ENCODE measurements at regions not wholly inside any gene's neighbourhood (a gene's known extent, or its start where the extent isn't known, plus 50 kb on each side); places are given as distances from the start of the nearest gene placed in this dataset.

DNA sequence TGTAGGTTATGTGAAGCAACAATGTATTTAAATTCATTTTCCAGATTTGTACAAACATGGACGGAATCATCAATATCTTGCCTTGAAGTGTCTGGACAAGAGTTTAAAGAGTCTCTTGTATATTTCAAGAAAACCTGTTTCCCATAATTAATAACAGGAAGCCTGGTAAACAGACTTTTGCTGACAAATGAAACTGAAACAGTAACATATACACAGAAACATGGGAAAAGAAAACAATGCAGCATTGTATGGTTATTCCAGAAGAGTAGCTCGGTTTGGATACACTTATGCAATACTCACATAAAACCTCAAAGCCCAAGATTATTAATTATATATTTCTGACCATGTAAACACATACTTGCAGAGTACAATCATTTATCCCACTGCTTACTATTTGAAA is 265.5 kb downstream of the PTPRC start:
- DNase-seq (ENCODE audit: low spot score), result no peak

DNA sequence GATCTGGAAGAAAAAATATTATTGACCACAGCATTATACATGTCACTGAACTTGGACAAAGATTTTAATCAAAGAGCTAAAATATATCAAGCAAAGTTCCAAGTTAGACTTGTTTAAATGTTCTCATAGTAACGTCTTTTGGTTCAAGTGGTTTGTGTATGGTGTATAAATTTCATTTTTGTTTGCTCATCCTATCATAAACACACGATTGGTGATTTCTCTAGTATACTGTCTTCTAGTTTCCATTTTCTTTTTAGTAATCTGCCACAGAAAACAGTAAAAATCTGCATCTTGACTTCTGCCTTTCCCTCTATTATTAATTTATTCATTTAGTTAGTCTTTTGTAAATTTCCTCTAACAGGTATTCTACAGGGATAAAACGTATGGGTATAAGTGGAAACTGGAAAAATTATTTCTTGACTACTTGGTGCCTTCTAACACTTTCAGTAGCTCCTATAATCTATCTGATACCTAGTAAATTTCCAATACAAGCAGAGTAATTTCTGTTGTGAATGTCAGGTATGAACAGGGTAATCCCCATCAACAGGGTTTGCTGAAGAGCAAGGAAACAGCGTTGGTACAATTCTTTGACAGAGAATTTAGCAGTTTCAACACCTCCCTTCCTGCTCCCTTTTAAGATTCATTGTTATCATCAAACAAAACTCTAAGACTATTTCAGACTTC is 268.0 kb downstream of the PTPRC start:
- DNase-seq (ENCODE audit: low spot score), result no peak

DNA sequence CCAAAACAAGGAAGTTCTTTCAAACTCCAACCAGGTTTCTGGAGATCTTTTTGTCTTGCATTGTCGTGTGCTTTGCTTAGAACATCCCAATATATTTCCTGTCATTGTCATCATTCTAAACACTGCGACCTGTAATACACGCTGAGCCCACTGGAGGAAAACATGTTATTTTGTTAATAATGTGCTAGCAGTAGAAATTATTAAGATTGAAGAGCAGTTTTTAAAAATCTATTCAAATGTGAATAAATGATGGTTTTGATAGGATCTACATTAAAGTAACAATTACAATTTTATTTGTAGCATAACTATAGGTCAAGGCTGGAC is 268.5 kb downstream of the PTPRC start:
- no peak for DNase-seq (ENCODE audit: low spot score)

DNA sequence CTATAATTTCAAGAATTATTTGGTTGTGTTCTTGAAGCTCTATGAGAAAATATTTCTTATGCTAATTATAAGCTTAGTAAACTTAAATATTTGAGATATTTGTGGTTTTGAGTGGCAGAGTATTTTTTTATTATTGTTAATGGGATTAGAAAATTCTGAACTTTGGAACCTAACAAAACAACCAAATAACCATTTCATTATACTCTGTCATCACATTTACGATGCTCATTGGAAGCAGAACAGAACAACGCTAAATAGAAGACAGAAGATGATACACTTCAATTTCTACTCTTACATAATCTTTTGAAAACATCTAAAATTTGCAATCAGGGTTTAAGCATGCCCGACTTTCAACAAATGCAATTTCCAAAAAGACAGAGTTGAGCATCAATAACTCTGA is 270.2 kb downstream of the PTPRC start:
- DNase-seq (ENCODE audit: low spot score), result no peak

DNA sequence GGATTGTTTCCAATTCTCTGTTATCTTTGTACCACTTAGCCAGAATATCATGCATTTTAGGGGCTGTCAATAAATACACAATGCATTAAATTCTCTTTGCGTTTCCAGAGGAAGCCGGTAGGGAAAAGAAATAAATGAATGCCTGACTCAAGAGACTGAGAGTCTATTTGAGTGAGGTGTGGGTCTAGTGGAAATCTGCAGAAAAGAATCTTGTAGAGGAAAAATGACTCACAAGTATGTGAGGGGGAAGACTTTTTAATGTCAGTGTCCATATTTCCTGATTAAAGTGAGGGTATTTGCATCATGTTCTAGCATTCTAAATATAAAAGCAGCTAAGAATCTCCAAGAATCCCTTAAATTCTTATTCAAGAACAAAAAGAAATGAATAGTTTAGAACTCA is 271.1 kb downstream of the PTPRC start:
- DNase-seq (ENCODE audit: low spot score), result no peak

DNA sequence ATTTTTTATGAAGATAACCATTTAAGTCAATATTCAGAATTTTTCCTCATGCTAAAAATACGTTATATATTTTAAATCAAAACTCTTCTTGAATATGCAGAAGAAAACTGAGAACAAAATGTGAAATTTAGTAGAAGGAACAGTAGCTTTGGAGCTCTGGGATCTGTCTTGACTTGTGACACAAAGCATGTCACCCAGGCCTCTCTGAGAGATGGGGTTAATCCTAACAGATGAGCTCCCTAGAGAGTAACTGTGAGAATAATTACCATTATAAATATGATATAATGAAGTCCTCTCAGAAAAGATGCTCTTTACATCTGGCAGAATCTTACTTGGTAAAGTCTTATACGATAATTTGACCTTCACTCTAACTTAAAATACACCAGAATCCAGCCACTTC is 272.0 kb downstream of the PTPRC start:
- DNase-seq (ENCODE audit: low spot score), result no peak

DNA sequence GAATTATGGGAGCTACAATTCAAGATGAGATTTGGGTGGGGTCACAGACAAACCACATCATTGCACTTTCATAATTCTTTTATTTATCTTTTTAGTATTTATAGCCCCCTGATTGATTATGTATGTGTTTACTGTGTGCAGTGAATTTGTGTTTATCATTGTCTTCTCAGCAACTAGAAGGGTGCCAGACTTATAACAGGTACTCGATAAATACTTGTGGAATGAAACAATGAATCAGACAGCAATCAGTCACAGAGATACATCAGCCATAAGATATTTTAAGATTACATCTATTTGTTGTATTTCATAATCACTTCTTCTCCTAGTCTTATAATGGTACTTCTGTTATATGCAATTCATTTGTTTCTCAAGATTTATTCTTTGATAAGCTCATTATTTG is 273.2 kb downstream of the PTPRC start:
- no peak for DNase-seq (ENCODE audit: low spot score)

DNA sequence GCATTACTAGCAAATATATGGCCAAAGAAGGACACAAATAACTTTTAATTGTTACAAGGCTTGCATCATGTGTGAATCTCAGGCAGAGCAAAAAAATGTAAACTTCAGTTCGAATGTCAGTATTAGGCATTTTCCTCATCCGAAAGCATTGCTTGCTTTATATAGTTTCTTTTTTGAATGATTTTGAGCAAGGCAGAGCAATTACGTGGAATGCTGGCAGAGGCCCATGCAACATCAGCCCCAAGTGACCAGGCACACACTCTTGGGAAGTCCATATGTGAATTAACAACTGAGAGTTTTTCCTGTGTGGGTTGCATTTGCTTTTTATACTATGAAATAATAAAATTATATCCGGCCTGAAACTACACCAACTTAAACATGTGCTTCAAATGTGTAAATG is 274.8 kb downstream of the PTPRC start:
- no peak for DNase-seq (ENCODE audit: low spot score)

DNA sequence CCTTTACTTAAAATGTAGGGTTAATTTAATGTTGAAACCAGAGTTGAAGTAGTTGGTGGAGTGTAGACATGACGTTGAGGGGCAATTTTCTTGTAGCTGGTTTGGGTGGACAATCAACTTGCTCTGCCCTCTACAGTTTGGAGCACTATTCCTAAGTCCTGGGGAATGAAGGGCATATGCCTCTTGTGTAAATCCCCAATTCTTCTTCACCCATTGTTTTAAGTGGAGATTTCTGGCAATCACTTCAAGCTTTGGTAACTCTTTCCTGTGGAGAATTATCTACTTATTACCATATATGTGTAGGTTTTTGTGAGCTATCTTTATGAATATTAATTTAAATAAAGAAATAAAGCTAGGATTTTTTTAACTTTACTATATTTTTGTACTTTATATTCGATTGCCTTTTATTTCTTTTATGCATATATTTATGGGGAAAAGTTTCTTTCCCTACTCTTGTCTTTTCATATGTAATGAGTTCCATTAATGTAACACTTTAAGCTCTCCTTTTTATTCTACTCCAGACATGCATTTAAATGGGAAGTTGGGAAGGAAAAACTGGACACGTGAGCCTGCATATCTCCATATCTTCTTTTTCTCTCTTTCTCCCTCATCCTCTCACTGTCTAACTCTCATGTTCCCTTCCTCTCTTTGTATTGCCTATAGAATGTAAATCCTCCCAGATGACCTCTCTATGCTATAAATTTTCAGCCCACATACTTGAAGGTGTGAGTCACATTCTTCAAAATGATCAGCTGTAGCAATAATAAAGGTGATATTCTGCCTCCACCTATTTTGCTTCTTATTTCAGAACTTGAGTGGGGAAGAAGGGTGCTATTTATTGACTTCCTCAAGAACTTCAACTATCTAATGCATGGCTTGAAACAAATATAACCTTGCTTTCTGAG is 276.7 kb downstream of the PTPRC start:
- DNase-seq (ENCODE audit: low spot score), result no peak

DNA sequence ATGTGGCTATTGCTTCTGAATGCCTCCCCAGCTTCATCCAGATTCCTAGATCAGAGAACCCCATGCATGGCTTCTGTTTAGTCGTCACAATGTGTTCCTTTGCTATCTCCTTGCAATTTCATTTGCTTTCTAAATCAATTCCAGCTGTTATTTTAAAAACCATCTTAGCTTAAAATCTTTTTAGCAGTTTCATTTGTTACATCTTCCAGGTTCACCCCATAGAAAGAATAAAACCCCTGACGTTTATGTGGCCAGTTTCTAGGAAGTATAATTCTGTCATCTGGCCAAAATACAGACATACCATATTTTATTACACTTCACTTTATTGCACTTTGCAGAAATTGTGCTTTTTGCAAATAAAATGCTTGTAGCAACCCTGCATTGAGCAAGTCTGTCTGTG is 278.4 kb downstream of the PTPRC start:
- DNase-seq (ENCODE audit: low spot score), result no peak

DNA sequence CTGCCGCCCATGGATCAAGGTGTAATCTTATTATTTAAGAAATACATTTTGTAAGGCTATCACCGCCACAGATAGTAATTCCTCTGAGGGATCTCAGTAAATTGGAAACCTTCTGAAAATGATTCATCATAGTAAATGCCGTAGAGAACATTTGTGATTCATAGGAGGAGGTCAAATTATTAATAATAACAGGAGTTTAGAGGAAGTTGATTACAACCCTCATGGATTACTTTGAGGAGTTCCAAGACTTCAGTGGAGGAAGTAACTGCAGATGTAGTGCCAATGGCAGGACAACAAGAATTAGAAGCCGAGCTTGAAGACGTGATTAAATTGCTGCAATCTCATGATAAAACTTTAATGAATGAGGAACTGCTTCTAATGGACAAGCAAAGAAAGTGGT is 280.1 kb downstream of the PTPRC start:
- DNase-seq (ENCODE audit: low spot score), result no peak

DNA sequence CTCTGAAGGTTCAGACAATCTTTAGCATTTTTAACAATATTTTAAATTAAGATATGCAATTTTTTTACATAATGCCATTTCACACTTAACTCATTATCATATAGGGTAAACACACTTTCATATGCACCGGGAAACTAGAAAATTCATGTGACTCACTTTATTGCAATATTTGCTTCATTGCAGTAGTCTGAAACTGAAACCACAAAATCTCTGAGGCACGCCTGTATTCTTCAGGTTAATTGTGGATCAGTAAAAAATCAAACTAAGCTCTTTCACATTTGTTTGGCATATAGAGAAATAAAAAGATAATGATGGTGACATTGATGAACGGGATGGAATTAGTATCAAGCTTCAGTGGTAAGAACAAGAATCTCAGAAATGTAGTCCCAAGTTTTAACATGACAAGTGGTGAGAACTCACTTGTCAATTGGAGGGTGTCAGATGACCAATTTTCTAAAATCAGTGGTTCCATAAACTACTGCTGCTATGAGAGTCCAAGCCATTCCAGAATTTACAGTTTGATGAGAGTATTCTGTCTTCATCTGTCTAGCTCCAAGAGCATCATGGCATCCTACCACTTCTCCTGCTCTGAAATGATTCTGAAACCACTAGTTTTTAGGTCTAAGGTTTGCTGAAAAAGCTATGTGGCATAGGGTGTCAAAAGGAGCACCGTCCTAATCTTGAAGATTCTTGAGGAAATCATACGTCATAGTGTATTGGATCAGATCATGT is 281.0 kb downstream of the PTPRC start:
- no peak for DNase-seq (ENCODE audit: low spot score)

DNA sequence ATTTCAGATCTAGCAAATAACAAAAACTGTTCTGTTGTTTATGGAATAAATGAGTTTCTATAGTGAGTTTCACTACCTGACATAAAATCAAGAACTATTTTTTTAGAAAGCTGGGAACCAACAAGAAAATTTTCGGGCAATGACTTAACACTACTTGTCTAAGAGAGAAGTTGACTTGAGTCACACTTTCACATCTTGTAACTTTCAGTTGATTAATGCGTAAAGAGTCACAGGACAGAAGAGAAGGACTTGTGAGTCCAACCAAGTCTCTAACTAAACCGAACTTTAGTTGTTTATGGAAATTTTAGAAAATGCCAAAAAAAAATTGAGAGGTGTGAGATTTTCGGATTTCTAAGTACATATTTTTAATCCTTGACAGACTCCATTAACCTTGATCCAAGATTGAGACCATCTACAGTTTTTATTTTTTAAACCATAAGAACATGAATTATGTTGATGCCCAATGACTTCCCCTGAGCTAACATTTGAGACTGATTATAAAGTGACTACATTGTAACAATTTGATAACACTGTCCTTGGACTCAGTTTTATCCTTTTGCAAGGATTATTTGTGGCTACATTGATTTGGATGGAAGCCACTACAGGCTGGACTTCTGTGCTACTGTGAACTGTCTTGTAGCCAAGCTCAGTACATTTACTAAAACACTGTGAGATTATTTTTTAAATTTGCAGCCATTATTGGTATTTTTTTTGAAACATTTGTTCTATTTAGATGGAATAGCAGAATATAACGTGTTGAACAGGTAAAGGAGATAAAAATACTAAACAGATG is 284.0 kb downstream of the PTPRC start:
- no peak for DNase-seq (ENCODE audit: low spot score)

DNA sequence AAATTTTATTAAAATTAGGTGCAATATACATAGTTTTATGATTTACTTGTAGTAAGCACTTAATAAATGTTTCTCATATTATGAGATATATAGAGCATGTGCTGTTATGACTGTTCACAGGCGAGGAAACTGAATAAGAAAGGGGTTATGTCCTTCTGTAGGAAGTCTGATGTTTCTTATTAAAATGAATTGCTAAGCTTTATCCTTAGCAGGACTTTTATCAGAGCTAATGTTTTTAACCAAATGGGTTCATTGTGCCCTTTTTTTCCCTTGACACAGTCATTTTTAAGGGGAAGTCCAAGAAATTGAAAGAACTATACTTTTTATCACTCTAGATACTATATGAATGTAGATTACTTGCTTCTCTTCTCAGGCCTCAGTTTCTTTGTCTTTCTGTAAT is 285.2 kb downstream of the PTPRC start:
- DNase-seq (ENCODE audit: low spot score), result no peak

DNA sequence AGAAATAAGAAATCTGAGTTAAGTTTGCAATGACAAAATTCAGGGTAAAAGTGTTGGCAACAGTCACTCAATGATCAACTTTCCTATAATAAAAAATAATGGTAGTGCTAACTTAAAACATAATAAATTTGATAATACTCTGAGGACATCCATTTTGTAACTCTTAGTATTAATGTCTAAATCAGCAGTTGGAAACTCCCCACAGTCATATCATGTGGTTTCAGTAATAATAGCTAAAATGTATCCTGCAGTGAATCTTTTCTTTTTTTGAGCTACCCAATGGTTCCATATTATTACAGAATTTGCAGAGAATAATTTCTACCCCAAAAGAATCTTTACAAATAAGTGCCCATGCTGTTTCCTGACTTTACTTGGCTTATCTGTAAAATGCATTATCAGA is 286.7 kb downstream of the PTPRC start:
- DNase-seq (ENCODE audit: low spot score), result no peak

DNA sequence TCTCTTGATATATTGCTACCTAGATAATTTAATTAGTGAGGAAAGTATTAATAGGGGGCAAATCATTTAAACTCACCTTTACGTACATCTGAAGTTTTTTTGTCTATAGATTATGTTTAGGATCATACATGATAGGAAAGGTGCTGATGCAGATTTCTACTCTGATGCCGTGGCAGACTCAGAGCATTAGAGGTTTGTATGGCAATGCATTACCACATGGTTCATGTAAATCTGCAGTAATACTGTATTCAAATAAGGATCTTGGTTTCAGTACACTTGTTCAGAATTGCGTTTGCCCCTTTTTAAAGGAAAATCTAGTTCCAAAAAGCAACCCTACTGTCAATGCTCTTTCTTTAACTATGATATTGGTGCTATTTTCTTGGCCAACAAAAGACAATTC is 288.3 kb downstream of the PTPRC start:
- DNase-seq (ENCODE audit: low spot score), result no peak

DNA sequence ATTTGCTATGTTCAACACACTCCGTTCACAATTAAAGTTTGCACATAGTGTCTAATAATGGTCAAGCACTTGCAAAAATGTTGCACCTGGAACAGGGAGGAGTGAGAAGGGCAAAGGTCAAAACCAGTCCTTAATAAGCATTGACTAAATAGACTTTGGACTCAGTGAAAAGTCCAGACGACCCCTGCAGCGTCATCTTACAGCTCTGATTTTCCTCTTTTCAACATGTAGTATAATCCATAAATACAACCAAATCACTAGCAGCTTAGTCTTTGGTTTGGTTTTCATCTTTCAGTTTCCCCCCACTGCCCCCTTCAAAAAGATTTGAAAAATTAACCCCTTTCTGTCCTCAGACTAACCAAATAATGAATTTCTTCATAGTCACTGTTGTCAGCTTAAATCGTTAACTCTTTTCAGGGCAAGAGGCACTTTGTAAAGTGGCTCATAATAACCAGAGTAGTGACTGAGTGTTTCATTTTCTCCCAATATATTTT is 290.3 kb downstream of the PTPRC start:
- no peak for DNase-seq (ENCODE audit: low spot score)

DNA sequence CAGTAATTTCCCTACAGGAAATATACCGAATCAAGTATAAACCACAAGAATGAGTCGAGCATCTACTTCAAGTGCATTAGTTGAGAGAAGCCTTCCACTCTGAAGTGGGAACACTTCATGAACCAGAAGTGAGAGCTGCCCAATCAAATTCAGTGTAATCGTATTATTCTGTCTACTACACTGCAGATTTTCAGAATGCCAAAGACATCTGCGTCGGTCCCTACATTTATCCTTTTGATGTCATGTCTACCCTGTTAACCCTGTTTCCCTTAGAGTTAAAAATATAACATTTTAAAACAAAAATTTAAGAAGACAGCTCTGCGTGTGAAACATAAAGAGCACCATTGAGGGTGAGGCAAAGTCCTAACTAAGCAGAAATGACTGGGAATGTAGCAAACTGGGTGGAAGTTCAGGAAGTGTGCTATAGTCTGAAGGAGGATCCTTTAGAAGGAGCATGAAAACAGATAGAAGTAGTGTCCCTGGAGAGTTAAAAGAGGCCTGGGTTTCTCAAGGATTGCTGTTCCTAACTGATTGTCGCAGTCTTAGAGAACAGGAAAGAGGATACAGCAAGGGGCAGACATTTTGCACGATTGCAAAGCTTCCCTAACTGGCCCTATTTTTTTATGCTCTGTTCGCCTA is 291.2 kb downstream of the PTPRC start:
- DNase-seq (ENCODE audit: low spot score), result no peak

DNA sequence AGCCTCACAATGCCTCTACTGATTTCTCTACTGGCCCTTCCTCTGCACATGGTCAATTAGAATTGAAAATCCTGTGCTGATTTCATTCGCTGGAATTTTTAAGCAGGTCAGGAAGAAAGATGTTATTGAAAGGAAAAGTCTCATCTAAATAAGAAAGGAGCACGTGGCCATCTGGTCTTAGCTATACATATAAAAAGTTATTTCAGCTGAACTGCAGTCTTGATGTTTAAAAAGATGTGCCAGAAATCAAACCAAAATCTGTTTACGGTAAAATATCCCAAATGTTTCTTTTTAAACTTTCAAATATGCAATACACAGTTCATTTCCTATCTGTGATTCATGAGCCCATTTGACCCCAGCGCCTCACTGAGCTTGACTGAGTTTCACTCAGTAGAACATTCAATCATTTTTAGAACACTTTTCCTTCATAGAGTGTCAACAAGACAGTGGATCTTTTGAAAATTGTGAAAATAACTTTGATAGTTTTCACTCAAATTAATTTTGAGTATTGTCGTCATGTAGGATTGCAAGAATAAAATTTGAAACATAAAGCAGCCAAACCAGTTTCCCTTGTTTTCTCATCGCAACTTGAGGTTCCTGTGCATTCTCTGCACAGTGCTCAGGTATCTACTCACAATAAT is 293.6 kb downstream of the PTPRC start:
- no peak for DNase-seq (ENCODE audit: low spot score)

DNA sequence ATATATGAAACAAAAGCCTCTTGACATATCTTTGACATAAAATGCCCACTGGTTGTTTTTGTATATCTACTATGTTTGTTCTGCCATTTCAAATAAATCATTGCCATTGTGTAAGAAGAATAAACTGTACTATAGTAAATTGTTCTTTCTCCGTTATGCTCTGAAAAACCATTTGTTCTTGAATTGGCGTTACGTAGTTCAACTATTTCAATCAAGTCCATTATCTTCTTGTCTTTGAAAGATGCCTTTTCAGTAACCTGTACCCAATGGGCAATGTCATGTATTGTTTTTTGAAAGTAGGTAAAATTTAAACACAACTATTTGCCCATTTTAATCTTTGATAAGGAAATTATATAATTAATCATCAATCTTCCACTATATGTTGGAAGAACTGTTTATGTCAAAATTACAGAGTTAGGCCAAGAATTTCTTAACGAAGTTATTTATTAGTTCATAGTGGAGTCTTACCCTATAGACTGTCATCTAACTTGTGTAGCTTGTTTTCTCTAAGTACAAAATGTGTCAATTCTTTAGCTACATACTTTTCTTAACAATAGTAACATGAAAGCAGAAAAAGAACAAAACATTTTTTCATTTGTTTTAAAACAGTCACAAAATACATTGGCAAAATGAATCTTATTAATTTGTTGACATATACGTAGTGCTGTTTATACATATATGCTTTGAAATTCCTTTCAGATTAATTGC is 294.8 kb downstream of the PTPRC start:
- DNase-seq (ENCODE audit: low spot score), result no peak
